Iris pigment epithelial cell (primary cell): ENCODE measurements at regions not wholly inside any gene's neighbourhood (a gene's known extent, or its start where the extent isn't known, plus 50 kb on each side); places are given as distances from the start of the nearest gene placed in this dataset.
A peak's percentile ranks its signal among the peaks of the same experiment; 100 is the strongest.

Source experiments
- DNase-seq: peaks from one replicate; pipeline ENCODE4 v3.0.0-alpha.2; 2011; ENCODE audit warnings: low read depth

- no peak for DNase-seq
Measured at GRCh38 chr4:86529436-86529835, 64.7 kb upstream of the PTPN13 start.

- DNase-seq, result no peak
Measured at GRCh38 chr4:86530183-86530582, 63.9 kb upstream of the PTPN13 start.

DNA sequence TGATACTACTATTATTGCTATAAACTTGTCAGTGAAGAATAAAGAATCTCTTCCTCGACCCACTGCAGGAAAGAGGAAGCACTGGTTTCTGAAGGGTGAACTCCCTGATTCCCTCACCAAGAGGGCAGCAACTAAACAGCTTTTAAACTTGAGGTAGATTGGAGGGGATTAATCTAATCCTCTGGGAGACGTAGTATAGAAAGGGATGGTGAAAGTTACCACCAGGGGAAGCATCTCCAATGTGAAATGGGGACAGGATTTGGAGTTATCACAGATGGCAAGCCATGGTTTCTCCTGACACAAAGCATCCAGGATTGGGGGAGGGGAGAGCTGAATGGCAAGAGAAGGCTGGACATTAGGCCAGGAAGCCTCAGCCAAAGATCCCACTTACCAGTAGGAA lies 62.7 kb upstream of the PTPN13 start:
- DNase-seq, result no peak

- no peak for DNase-seq
Measured at GRCh38 chr4:86532851-86533250, 61.3 kb upstream of the PTPN13 start.

GRCh38 chr4:86536151-86536550 lies 58.0 kb upstream of the PTPN13 start:
- peak; percentile 7 for DNase-seq

DNA sequence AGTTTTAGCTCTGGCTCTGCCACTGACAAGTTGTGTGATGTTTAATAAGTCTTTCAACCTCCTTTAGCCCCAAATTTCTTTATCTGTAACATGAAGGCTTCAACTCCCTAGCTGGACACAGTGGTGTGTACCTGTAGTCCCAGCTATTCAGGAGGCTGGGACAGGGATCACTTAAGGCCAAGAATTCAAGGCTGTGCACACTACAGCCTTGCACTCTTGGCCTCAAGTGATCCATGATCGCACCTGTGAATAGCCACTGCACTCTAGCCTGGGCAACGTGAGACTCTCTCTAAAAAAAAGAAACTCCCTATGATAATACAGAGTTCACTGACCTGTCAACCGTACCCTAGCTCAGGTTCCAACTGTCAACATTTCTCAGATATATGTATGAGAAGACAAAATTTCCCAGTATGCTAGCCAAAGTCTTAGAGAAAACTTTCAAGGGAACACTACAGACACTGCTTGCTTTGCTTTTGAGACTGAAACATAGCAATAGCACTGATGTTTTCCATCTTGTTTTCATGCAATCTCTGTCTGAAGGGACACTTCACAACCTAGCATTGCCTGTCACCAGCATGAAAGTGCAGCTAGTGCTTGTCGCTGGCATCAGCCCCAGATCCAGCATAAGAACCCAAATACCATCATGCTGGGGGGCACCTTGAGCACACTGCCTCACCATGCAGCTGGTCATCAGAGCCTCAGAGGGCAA lies 51.6 kb upstream of the PTPN13 start:
- DNase-seq, result no peak

DNA sequence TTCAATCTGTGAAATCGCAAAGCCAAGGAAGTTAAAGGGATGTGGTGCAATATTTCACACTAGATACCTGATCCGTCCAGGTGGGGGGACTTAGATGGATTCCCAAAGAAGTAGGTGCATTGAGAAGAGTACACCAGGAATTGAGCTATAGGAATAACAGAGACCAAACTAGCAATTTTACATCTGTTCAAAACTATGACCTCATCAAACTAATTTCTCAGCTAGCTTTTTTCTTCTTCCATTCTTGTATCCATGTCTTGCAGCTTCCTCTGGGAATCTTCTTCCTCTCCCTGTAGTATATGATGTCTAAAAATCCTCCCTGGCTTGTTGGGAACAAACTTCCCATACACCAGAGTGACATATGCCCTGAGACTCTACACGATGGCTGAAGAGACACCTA lies 51.0 kb upstream of the PTPN13 start:
- no peak for DNase-seq

DNA sequence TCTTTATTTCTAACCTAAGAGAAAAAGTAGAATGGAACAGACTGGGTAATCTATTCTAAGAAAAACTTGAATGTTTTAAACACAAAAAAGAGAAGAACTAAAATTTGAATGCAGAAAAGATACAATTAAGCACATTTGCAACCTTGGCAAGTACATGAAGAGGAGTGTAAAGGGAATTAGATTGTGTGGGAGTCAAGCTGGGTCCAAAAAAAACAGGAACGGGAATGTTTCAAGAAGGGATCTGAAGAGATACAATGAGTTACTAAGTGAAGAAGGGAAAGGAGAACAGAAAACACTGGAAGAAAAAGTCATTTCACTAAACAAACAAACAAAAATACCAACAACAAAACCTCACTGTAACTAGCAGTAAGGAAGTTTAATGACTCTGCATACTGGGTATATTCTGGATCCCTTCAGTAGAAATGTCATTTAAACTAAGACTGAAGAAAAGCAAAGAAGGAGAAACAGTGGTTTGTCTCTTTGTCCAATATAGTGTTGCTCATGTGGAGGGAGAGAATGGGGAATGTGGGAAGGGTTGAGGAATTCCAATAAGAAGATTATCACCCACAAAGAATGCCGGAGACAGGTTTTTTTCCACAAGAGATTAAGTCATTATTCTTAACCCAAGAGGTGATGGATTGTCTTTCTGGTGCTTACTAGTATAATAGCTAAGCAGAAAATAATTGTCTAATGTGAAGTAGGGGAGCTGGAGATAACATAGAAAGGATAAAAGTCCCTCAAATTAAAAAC lies 50.4 kb upstream of the PTPN13 start:
- DNase-seq, result peak; percentile 16

GRCh38 chr4:86544310-86544966 lies 49.7 kb upstream of the PTPN13 start:
- DNase-seq, result no peak
